HG03039 (cell line): ENCODE measurements at regions not wholly inside any gene's neighbourhood (a gene's known extent, or its start where the extent isn't known, plus 50 kb on each side); places are given as distances from the start of the nearest gene placed in this dataset.

ENCODE experiments used
- ATAC-seq: cut with Tn5 transposase; IDR thresholded peaks from one replicate; pipeline ENCODE4 v1.9.1; 2021; ENCODE audit warnings: mild to moderate bottlenecking, moderate library complexity; ENCODE audit not compliant: unreplicated experiment

- ATAC-seq, result no peak
Observed at GRCh38 chr2:16716944-16717343, 51.3 kb upstream of the CYRIA start.

- no peak for ATAC-seq
Observed at GRCh38 chr2:16716024-16716423, 50.4 kb upstream of the CYRIA start.
